ENCODE measurements at regions not wholly inside any gene's neighbourhood (a gene's known extent, or its start where the extent isn't known, plus 50 kb on each side); places are given as distances from the start of the nearest gene placed in this dataset.
"Not testable (repeated sequence)": the region's sequence is repeated elsewhere in the genome, so short reads cannot be mapped to it uniquely, and the experiment has no call there.

- no peak for DNase-seq (ENCODE audit: low read depth)
Observed at GRCh38 chr12:114501474-114501807, 95.5 kb upstream of the TBX5 start.

- DNase-seq (ENCODE audit: low read depth): no peak
Observed at GRCh38 chr12:114500775-114501473, 95.0 kb upstream of the TBX5 start.

GRCh38 chr12:114500131-114500530 lies 94.2 kb upstream of the TBX5 start:
- DNase-seq (ENCODE audit: low read depth): no peak

- peak; percentile 3 for DNase-seq (ENCODE audit: low read depth)
Observed at GRCh38 chr12:114499338-114499737, 93.4 kb upstream of the TBX5 start.

GRCh38 chr12:114491916-114492315 lies 86.0 kb upstream of the TBX5 start:
- no peak for DNase-seq (ENCODE audit: low read depth)

- DNase-seq (ENCODE audit: low read depth): not testable (repeated sequence)
Observed at GRCh38 chr12:114484822-114485459, 79.0 kb upstream of the TBX5 start.

GRCh38 chr12:114483996-114484395 lies 78.1 kb upstream of the TBX5 start:
- DNase-seq (ENCODE audit: low read depth): no peak

- no peak for DNase-seq (ENCODE audit: low read depth)
Observed at GRCh38 chr12:114481200-114481535, 75.2 kb upstream of the TBX5 start.

GRCh38 chr12:114480337-114481199 lies 74.6 kb upstream of the TBX5 start:
- peak; percentile 45 for DNase-seq (ENCODE audit: low read depth)

GRCh38 chr12:114479831-114480230 lies 73.9 kb upstream of the TBX5 start:
- no peak for DNase-seq (ENCODE audit: low read depth)

GRCh38 chr12:114478865-114479264 lies 72.9 kb upstream of the TBX5 start:
- DNase-seq (ENCODE audit: low read depth): no peak

GRCh38 chr12:114477989-114478395 lies 72.0 kb upstream of the TBX5 start:
- DNase-seq (ENCODE audit: low read depth): no peak

- DNase-seq (ENCODE audit: low read depth): peak; percentile 5
Observed at GRCh38 chr12:114476159-114476558, 70.2 kb upstream of the TBX5 start.

GRCh38 chr12:114473717-114474116 lies 67.8 kb upstream of the TBX5 start:
- no peak for DNase-seq (ENCODE audit: low read depth)

GRCh38 chr12:114473018-114473417 lies 67.1 kb upstream of the TBX5 start:
- no peak for DNase-seq (ENCODE audit: low read depth)

- DNase-seq (ENCODE audit: low read depth): no peak
Observed at GRCh38 chr12:114457620-114458019, 51.7 kb upstream of the TBX5 start.
